NOMO-1 treated with dmso at 0.1 percent for 144 hours (cell line): ENCODE measurements at regions not wholly inside any gene's neighbourhood (a gene's known extent, or its start where the extent isn't known, plus 50 kb on each side); places are given as distances from the start of the nearest gene placed in this dataset.

Experiments
- DNase-seq: peaks from one replicate; lab custom pipeline; 2025; ENCODE audit not compliant: unreplicated experiment; lab: John Stamatoyannopoulos, UW

DNA sequence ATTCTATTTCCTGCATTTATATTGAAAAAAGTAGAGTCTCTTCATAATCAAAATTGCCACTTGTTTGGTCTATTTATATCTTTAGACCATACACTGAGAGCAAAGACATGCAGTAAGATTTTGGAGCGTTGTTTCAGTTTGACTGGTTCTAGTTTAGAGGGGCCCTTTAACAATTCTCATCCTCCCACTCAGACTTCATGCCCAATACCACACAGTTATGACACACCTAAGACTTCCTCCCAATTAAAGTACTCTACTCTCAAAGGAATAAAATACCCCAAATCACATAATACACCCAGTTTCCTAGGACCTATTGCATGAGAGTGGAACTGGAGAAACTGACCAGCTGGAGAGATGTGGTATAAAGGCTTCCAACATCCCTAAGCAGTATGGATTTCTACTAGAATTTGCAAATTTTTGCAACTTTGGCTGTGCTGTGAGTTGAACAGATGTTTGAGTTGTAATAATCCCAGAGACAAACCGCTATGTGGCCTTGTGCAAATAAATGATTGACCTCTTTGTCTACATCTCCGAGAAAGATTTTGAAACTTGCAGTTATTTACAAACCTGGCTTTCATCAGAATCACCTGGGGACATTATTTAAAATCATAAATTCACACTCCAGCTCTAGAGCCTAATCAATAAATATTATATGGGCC is 170.0 kb upstream of the ROBO2 start:
- DNase-seq = no peak

- no peak for DNase-seq
Measured at GRCh38 chr3:76871655-76872054, 168.2 kb upstream of the ROBO2 start.

- no peak for DNase-seq
Measured at GRCh38 chr3:76872999-76873398, 166.9 kb upstream of the ROBO2 start.

DNA sequence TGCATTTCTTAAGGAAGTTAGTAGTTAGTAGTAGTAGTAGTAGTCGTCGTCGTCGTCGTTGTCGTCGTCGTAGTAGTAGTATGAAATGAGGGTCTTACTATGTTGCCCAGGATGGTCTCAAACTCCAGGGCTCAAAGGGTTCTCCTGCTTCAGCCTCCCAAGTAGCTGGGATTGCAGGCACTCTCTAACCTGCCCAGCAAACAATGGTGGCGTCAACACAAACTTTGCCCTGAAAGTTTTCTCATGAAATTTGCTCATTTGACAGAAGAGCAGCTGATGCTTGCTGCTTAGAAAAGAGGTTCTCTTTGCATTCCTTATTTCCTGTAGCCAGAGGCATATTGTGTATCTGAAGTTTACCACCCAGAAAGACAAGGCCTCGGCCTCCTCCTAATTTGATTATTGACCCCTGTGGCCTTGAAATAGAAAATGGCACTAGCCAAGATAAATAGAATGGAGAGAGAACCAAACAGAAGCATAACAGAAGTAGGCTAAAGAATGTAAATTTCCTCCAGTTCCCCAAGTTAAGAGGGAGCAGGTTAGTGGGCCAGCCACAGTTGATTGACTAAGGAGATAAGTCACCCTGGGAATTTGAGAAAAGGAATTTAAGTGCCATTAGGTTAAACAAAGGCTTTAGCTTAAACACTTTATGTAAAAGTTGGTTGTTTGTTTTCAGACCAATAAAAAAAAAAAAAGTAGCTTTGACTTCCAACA is 166.2 kb upstream of the ROBO2 start:
- DNase-seq = no peak

GRCh38 chr3:76879959-76880358 is 159.9 kb upstream of the ROBO2 start:
- no peak for DNase-seq

DNA sequence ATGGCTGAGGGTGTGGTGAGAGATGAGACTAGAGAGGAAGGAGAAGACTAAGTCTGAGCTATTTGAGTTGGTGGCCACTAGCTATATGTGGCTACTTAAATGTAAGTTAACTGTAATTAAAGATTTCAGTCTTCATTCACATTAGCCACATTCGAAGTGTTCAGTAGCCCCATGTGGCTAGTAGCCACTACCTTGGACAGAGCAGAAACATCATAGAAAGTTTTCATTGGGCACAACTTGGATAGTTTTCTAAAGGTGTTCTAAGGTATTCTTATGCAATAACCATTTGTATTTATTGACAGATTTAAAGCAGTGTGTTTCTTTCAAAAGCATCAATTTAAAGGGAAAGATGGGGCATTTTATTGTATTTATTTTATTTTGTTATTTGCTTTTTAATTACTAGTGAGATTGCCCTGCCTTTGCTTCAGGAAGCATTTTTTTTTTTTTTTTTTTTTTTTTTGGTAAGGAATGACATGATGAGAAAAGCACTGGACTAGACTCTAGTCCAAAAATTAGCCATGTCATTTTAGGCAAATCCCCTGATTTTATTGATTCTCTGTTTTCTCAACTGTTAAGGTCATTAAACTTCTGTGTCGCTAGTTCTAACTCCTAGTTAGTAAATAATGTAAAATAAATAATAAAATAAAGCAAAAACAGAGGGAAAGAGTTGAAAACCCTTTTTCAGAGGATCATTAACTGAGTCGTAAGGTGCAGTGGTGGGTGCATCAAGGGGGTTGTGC is 153.0 kb upstream of the ROBO2 start:
- no peak for DNase-seq

GRCh38 chr3:76888856-76889255 is 151.0 kb upstream of the ROBO2 start:
- DNase-seq = no peak

GRCh38 chr3:76889911-76890310 is 150.0 kb upstream of the ROBO2 start:
- no peak for DNase-seq

- DNase-seq = no peak
Measured at GRCh38 chr3:76897076-76897475, 142.8 kb upstream of the ROBO2 start.

DNA sequence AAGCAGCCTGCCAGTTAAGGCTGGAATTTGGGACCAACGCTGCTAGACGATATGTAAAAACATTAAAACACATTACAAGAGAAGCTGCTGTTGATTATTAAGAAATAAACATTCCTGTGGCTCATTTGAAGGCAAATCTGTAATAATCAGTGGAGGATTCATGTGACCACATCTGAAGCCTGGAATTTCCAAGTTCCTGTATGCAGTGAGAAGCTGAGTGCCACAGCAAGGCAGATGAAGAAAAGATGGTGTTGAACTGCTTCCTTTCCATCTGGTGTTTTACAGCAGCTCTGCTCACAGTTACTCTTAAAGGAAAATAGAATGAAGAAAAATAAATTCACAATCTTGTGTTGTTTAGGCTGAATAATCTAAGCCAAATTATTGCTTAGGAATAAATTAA is 139.3 kb upstream of the ROBO2 start:
- no peak for DNase-seq

DNA sequence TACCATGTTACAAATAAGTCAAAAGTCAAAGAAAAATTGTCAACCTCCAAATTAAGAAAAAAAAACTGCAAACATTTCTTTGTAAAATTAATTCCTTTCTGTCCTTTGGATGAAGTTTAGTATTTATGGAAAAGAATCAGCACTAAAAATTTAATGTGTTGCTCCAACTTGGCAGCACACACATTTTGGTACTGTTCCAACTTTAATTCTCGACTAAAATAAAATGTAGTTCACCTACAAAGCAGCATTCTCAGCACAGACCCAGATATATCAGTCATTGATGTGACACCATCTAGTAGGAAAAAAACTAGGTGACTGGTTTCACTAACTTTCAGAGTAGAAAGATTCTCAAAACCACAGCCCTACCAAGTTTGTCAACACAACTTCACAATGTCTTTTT is 131.7 kb upstream of the ROBO2 start:
- no peak for DNase-seq

GRCh38 chr3:76912841-76913383 is 127.0 kb upstream of the ROBO2 start:
- no peak for DNase-seq

DNA sequence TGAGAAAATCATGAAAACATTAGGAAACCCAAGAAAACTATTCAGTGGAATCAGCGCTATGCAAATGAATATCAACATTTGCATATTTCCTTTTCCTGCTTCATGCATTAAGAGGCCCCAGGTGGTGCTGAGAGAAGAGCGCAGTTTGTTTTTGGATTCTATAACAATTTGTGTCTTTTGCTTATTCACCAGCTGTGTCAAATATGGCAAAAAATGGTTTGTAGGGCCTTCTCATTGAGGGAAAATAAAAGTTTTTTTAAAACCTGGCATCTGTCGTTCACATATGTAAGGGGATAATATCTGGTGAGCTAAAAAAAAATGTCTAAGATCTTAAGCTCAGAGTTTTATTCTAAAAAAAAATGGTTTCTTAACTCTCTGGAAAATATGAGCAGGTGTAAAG is 122.5 kb upstream of the ROBO2 start:
- no peak for DNase-seq

DNA sequence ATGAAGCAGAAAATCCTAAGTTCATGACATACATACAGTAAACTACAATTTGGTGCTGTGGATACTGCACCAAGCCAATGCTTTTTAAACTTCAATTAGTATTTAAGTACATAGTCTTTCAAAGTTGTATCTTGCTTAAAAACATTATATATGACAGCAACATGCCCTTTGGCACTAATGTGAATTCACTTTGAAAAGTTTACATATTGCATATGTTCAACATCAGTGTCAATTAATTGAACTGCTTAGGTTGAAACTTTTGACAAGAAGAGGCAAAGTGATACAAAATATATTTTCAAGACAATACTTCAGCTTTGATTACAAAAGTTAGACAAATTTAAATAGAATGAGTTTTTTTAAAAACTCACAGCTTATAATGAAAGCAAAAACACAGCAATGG is 119.4 kb upstream of the ROBO2 start:
- no peak for DNase-seq

GRCh38 chr3:76923485-76923884 is 116.4 kb upstream of the ROBO2 start:
- DNase-seq = no peak

GRCh38 chr3:76930712-76931111 is 109.2 kb upstream of the ROBO2 start:
- DNase-seq = no peak

GRCh38 chr3:76933245-76933644 is 106.7 kb upstream of the ROBO2 start:
- DNase-seq = no peak

DNA sequence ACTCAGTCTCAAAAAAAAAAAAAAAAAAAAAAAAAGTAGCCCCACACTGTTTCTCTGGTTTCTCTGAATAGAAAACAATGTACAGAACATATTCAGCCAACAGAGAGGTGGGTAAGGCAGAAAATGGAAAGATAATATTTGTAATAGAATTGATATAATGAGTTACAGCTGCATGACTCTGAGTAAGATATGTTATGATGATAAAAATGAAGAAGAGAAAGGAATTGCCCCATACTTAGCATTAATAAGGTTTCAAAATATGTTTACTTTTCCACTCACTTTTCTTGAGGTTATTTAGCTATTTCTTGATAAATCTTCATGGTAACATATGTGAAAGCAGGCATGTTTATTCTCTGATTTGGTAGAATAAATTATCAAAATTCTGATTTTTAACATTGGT is 100.9 kb upstream of the ROBO2 start:
- DNase-seq = no peak

DNA sequence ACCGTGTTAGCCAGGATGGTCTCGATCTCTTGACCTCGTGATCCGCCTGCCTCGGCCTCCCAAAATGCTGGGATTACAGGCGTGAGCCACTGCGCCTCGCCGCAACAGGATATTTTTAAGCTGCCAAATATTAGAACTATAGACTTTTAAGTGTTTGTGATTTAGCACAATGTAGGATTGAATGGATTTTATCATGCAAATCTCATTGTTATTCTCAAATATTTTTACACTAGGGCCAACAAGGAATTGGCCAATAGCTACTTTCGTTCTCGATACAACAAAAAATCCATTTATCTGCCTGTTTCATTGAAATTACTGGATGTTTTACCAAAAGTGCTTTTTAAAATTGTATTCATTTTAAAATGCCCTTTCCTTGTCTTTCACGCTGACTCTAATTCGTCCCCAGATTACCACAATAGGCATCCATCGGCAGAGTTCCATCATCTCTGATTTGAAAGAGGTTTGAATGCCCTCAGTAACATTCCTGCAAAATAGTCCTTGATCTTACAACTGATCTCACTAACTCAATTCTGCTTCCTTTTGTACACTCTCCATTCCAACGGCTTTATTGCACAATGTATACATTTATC is 99.6 kb upstream of the ROBO2 start:
- no peak for DNase-seq

DNA sequence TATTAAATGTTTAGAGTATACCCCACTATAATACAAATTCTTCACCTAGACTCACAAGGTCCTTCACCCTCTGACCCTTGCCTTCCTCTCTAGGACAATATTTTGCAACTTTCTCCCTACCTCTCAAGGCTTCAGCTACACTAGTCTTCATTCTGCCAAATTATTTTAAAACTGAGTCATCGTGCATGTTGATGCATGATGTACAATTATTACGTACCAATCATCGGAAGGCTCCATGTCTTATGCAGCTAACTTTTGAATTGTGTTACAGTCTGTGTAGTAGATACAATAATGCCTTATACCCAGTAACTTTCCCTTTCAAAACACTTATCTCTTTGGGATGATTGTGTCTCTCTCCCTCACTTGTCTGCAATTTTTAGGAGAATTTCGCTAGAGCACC is 98.5 kb upstream of the ROBO2 start:
- no peak for DNase-seq

- no peak for DNase-seq
Measured at GRCh38 chr3:76942101-76942500, 97.8 kb upstream of the ROBO2 start.

DNA sequence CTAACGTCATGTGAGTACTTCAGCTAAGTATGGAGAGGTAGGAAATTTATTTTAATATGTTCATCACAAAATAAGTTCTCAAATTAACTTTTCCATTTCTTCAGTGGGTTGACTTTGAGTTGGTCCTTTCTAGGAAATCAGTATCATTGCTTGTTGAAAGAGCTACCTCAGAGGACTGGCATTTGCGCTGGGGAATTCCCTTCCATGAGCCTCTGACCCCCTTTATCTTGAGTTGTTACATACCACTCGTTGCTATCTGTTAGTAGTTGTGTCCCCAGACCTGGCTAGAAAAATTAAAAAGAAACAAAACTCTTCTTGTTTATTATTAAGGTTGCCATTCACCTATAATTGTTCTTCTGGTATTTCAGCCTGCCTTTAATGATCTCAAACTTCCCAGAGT is 96.8 kb upstream of the ROBO2 start:
- DNase-seq = no peak
